Activated B cell treated with CpG ODN at 0.5 μM for 24 hours (primary cell): ENCODE measurements at regions not wholly inside any gene's neighbourhood (a gene's known extent, or its start where the extent isn't known, plus 50 kb on each side); places are given as distances from the start of the nearest gene placed in this dataset.

Source experiments
- ATAC-seq: fragments of 200-7000 bp; cut with Tn5 transposase; one replicate; pipeline ENCODE4 v1.10.0; 2021; ENCODE audit warnings: low read depth, mild to moderate bottlenecking, moderate library complexity
- CTCF ChIA-PET: fragments of 350-600 bp; sonication (Branson Sonifier 250); formaldehyde crosslinking; loops from one replicate; lab custom pipeline; 2021; ENCODE audit warnings: antibody characterized with exemption; lab: Charles Lee
- POLR2A ChIA-PET: fragments of 350-600 bp; sonication (Branson Sonifier 250); formaldehyde crosslinking; loops from one replicate; lab custom pipeline; 2021; ENCODE audit warnings: antibody characterized with exemption; lab: Charles Lee
- DNase-seq: peaks from one replicate; pipeline ENCODE4 v3.0.0; 2022
- H3K27ac Mint-ChIP-seq: one replicate; pipeline ENCODE4 v1.8.0; 2020; ENCODE audit warnings: mixed read lengths
- H3K27me3 Mint-ChIP-seq: one replicate; pipeline ENCODE4 v1.8.0; 2021; ENCODE audit warnings: mixed read lengths
- H3K36me3 Mint-ChIP-seq: one replicate; pipeline ENCODE4 v1.8.0; 2021; ENCODE audit warnings: low read depth, mixed read lengths
- H3K4me1 Mint-ChIP-seq: one replicate; pipeline ENCODE4 v1.8.0; 2021; ENCODE audit warnings: mixed read lengths
- H3K4me3 Mint-ChIP-seq: one replicate; pipeline ENCODE4 v1.8.0; 2020; ENCODE audit warnings: mild to moderate bottlenecking, mixed read lengths
- H3K9me3 Mint-ChIP-seq: one replicate; pipeline ENCODE4 v1.8.0; 2020; ENCODE audit warnings: mixed read lengths
- CTCF ChIP-seq: fragments of 200-600 bp; IDR thresholded peaks from one replicate; pipeline ENCODE4 v1.8.0; 2022; ENCODE audit warnings: antibody characterized with exemption, mild to moderate bottlenecking
- intact Hi-C: fragments of 100-400 bp; cut with micrococcal nuclease; formaldehyde crosslinking; loops from one replicate; pipeline ENCODE4 v1.15.1; 2024

- ATAC-seq (no peak), DNase-seq (no peak)
- H3K4me3 Mint-ChIP-seq, result no peak overlapping the region
- ChIA-PET CTCF (no interaction called here), POLR2A (no interaction called here)
- intact Hi-C loops, result no loop called here
- H3K27ac Mint-ChIP-seq, result no peak overlapping the region
- no peaks in the 10 kb centered on the region for H3K27me3 Mint-ChIP-seq
- peaks cover 7% of the 10 kb centered on the region for H3K9me3 Mint-ChIP-seq
- TF ChIP-seq CTCF, result no peak
- H3K36me3 Mint-ChIP-seq, result no peaks in the 10 kb centered on the region
- H3K4me1 Mint-ChIP-seq, result no peaks in the 10 kb centered on the region
Observed at GRCh38 chr6:94462231-94462630, 1042.9 kb upstream of the EPHA7 start.

GRCh38 chr6:94456266-94456665, 1036.9 kb upstream of the EPHA7 start:
- Mint-ChIP-seq H3K4me1 (no peaks in the 10 kb centered on the region), H3K36me3 (no peaks in the 10 kb centered on the region), H3K9me3 (peaks cover 7% of the 10 kb centered on the region), H3K27ac (no peak overlapping the region), H3K4me3 (no peak overlapping the region), H3K27me3 (no peaks in the 10 kb centered on the region)
- DNase-seq (no peak), ATAC-seq (no peak)
- TF ChIP-seq CTCF, result no peak
- ChIA-PET POLR2A (no interaction called here), CTCF (no interaction called here)
- intact Hi-C loops, result no loop called here

GRCh38 chr6:94454231-94454630, 1034.9 kb upstream of the EPHA7 start:
- CTCF ChIA-PET, result no interaction called here
- H3K4me1 Mint-ChIP-seq, result no peaks in the 10 kb centered on the region
- DNase-seq, result no peak

GRCh38 chr6:94446120-94446519, 1026.8 kb upstream of the EPHA7 start:
- Mint-ChIP-seq H3K4me1 (no peaks in the 10 kb centered on the region), H3K4me3 (no peak overlapping the region), H3K36me3 (no peaks in the 10 kb centered on the region), H3K27me3 (no peaks in the 10 kb centered on the region), H3K9me3 (peaks cover 2% of the 10 kb centered on the region), H3K27ac (no peak overlapping the region)
- ChIA-PET POLR2A (no interaction called here), CTCF (no interaction called here)
- no peak for TF ChIP-seq CTCF
- no peak for ATAC-seq
- intact Hi-C loops, result no loop called here
- no peak for DNase-seq

More at GRCh38 chr6:94454231-94454630, 1034.9 kb upstream of the EPHA7 start:
- Mint-ChIP-seq H3K27ac (no peak overlapping the region), H3K36me3 (no peaks in the 10 kb centered on the region), H3K9me3 (peaks cover 4% of the 10 kb centered on the region), H3K27me3 (no peaks in the 10 kb centered on the region), H3K4me3 (no peak overlapping the region)
- POLR2A ChIA-PET, result no interaction called here
- no peak for ATAC-seq
- no peak for TF ChIP-seq CTCF
- intact Hi-C loops, result no loop called here

- Mint-ChIP-seq H3K4me3 (no peak overlapping the region), H3K27ac (no peak overlapping the region), H3K9me3 (no peaks in the 10 kb centered on the region), H3K36me3 (no peaks in the 10 kb centered on the region), H3K27me3 (no peaks in the 10 kb centered on the region), H3K4me1 (no peaks in the 10 kb centered on the region)
- ChIA-PET CTCF (no interaction called here), POLR2A (no interaction called here)
- no peak for ATAC-seq
- no peak for DNase-seq
- intact Hi-C loops, result no loop called here
- TF ChIP-seq CTCF, result no peak
Observed at GRCh38 chr6:94443701-94444100, 1024.3 kb upstream of the EPHA7 start.
